Peyer's patch (tissue), 4 donors: ENCODE measurements at regions not wholly inside any gene's neighbourhood (a gene's known extent, or its start where the extent isn't known, plus 50 kb on each side); places are given as distances from the start of the nearest gene placed in this dataset.

ENCODE experiments used
- POLR2A ChIP-seq, 2 donors: fragments of 450-650 bp; IDR thresholded peaks; one replicate each; pipeline ENCODE4 v1.5.1; 2017; ENCODE audit warnings: antibody characterized with exemption in 2 of 2, mild to moderate bottlenecking in 2 of 2, moderate library complexity in 2 of 2
- TF ChIP-seq, protein P1 (sequence below), 6 experiments: fragments of 450-650 bp in 4 of 6; fragments of 200-600 bp in 2 of 6; sonication (generic) in 1 of 6; IDR thresholded peaks; one replicate each; pipeline ENCODE4 v1.5.1; 2017 to 2019; ENCODE audit warnings: antibody characterized with exemption in 6 of 6, mild to moderate bottlenecking in 3 of 6, moderate library complexity in 1 of 6

GRCh38 chr9:129341987-129342348 is 163.9 kb upstream of the IER5L start:
- TF ChIP-seq, protein P1, sequence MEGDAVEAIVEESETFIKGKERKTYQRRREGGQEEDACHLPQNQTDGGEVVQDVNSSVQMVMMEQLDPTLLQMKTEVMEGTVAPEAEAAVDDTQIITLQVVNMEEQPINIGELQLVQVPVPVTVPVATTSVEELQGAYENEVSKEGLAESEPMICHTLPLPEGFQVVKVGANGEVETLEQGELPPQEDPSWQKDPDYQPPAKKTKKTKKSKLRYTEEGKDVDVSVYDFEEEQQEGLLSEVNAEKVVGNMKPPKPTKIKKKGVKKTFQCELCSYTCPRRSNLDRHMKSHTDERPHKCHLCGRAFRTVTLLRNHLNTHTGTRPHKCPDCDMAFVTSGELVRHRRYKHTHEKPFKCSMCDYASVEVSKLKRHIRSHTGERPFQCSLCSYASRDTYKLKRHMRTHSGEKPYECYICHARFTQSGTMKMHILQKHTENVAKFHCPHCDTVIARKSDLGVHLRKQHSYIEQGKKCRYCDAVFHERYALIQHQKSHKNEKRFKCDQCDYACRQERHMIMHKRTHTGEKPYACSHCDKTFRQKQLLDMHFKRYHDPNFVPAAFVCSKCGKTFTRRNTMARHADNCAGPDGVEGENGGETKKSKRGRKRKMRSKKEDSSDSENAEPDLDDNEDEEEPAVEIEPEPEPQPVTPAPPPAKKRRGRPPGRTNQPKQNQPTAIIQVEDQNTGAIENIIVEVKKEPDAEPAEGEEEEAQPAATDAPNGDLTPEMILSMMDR (IDR thresholded peaks at IDR 0.05): no peak
- no peak for TF ChIP-seq POLR2A (IDR thresholded peaks at IDR 0.05)
